ENCODE measurements at regions not wholly inside any gene's neighbourhood (a gene's known extent, or its start where the extent isn't known, plus 50 kb on each side); places are given as distances from the start of the nearest gene placed in this dataset.

DNA sequence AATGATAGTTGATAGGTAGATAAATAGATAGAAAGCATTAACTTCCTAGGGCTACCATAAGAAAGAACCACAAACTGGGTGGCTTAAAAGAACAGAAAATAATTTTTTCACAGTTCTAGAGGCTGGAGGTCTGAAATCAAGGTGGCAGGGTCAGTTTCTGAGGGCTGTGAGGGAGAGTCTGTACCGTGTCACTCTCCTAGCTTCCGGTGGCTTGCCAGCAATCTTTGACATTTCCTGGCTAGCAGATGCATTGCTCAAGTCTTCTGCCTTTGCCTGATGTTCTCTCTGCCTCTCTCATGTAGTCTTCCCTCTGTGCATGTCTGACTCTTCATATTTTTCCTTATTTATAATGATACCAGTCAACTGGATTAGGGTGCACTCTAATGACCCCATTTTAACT, 1132.7 kb downstream of the CDH9 start:
- TF ChIP-seq POLR2AphosphoS5 (IDR thresholded peaks at IDR 0.05) (no peak), POLR2A (IDR thresholded peaks at IDR 0.05) (no peak)
- TF ChIP-seq, protein P1, sequence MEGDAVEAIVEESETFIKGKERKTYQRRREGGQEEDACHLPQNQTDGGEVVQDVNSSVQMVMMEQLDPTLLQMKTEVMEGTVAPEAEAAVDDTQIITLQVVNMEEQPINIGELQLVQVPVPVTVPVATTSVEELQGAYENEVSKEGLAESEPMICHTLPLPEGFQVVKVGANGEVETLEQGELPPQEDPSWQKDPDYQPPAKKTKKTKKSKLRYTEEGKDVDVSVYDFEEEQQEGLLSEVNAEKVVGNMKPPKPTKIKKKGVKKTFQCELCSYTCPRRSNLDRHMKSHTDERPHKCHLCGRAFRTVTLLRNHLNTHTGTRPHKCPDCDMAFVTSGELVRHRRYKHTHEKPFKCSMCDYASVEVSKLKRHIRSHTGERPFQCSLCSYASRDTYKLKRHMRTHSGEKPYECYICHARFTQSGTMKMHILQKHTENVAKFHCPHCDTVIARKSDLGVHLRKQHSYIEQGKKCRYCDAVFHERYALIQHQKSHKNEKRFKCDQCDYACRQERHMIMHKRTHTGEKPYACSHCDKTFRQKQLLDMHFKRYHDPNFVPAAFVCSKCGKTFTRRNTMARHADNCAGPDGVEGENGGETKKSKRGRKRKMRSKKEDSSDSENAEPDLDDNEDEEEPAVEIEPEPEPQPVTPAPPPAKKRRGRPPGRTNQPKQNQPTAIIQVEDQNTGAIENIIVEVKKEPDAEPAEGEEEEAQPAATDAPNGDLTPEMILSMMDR (IDR thresholded peaks at IDR 0.05) = no peak

Data from prostate gland (tissue), 2 donors.